22Rv1 (cell line): ENCODE measurements at regions not wholly inside any gene's neighbourhood (a gene's known extent, or its start where the extent isn't known, plus 50 kb on each side); places are given as distances from the start of the nearest gene placed in this dataset.

Source experiments
- H3K27ac ChIP-seq: fragments of 450-650 bp; 2 replicates; pipeline ENCODE4 v1.5.1; 2017
- CTCF ChIP-seq: fragments of 450-650 bp; IDR thresholded peaks from 2 replicates; pipeline ENCODE4 v1.5.1; 2017; ENCODE audit warnings: mild to moderate bottlenecking
- ZFX ChIP-seq: fragments of 450-650 bp; IDR thresholded peaks from 2 replicates; pipeline ENCODE4 v1.6.1; 2017; ENCODE audit warnings: antibody characterized with exemption, borderline replicate concordance

GRCh38 chr22:27168681-27169080 is 511.3 kb downstream of the MIAT start:
- TF ChIP-seq CTCF (no peak), ZFX (no peak)
- H3K27ac ChIP-seq: no peak overlapping the region

- H3K27ac ChIP-seq: no peak overlapping the region
- no peak for TF ChIP-seq ZFX
- TF ChIP-seq CTCF: no peak
Observed at GRCh38 chr22:27170491-27170890, 513.1 kb downstream of the MIAT start.

GRCh38 chr22:27171212-27171611 is 513.8 kb downstream of the MIAT start:
- TF ChIP-seq ZFX: no peak
- no peak for TF ChIP-seq CTCF
- H3K27ac ChIP-seq: no peak overlapping the region

GRCh38 chr22:27173530-27173929 is 516.1 kb downstream of the MIAT start:
- H3K27ac ChIP-seq: no peak overlapping the region
- no peak for TF ChIP-seq CTCF
- TF ChIP-seq ZFX: no peak

- TF ChIP-seq CTCF: no peak
- no peak for TF ChIP-seq ZFX
- no peak overlapping the region for H3K27ac ChIP-seq
Observed at GRCh38 chr22:27175021-27175838, 517.8 kb downstream of the MIAT start.

- TF ChIP-seq CTCF (no peak), ZFX (no peak)
Observed at GRCh38 chr22:27175974-27176373, 518.6 kb downstream of the MIAT start.

GRCh38 chr22:27179161-27179560 is 521.8 kb downstream of the MIAT start:
- no peak overlapping the region for H3K27ac ChIP-seq
- no peak for TF ChIP-seq CTCF
- no peak for TF ChIP-seq ZFX

More at GRCh38 chr22:27175974-27176373, 518.6 kb downstream of the MIAT start:
- H3K27ac ChIP-seq: no peak overlapping the region
